Activated CD8-positive, alpha-beta memory T cell treated with anti-CD3 and anti-CD28 coated beads for 24 hours (primary cell): ENCODE measurements at regions not wholly inside any gene's neighbourhood (a gene's known extent, or its start where the extent isn't known, plus 50 kb on each side); places are given as distances from the start of the nearest gene placed in this dataset.

Experiments used
- DNase-seq: peaks from one replicate; pipeline ENCODE4 v3.0.0-alpha.2; 2020

DNA sequence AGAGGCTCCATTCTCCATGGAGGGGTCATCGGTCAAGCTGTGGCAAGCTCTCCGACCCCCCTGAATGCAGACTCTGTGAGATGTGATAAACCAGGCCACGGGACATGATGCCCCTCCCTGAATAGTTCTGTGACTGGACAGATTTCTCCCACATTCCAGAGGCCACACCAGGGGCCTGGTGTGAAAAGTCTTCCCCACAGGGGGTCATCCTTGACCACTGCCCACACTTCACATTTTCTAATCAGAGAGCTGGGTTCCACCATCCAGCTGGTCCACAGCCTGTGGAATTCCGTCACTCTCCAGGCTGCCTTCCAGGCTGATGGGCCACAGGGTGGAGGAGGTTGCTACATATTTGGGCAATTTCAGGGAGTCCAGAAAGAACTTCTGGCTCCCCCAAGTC, 51.3 kb upstream of the CYRIA start:
- no peak for DNase-seq

DNA sequence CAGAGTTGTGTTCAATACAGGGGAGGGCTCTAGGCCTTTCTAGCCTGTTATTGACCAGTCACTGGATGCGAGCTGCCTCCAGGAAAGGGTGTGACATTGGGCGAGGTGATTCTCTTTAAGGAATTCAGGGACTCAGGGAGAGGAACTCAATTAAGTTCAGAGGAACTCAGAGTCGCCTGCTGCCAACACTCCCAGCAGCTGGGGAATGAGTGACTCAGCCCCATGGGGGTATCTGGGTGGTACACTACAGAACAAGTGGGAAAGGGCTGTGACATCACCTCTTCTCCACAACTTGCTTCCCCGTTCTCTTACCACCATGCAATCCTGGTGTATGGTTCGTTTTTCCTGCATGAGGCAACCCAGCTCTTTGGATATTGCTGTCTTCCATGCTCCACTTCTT, 50.4 kb upstream of the CYRIA start:
- no peak for DNase-seq
